ENCODE measurements at regions not wholly inside any gene's neighbourhood (a gene's known extent, or its start where the extent isn't known, plus 50 kb on each side); places are given as distances from the start of the nearest gene placed in this dataset.
A peak's percentile ranks its signal among the peaks of the same experiment; 100 is the strongest.

DNA sequence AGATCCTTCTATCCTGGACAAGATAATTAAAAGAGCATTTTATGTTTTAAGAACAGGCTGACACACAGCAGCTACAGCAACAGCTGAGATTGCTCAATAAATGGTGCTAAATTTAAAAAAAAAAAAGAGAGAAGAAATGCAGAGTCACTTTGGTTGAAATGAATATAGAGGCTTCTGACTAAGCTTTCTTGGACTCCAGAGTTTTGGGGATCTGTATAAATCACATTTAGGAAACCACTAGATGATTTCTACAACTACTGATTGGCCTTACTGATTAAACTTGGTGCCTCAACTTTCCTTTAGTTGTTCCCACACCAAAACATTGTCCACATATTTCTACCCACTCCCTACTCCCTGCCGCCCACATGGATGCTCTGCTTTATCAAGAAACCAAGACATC lies 132.9 kb upstream of the ZBTB20 start:
- TF ChIP-seq, protein P1, sequence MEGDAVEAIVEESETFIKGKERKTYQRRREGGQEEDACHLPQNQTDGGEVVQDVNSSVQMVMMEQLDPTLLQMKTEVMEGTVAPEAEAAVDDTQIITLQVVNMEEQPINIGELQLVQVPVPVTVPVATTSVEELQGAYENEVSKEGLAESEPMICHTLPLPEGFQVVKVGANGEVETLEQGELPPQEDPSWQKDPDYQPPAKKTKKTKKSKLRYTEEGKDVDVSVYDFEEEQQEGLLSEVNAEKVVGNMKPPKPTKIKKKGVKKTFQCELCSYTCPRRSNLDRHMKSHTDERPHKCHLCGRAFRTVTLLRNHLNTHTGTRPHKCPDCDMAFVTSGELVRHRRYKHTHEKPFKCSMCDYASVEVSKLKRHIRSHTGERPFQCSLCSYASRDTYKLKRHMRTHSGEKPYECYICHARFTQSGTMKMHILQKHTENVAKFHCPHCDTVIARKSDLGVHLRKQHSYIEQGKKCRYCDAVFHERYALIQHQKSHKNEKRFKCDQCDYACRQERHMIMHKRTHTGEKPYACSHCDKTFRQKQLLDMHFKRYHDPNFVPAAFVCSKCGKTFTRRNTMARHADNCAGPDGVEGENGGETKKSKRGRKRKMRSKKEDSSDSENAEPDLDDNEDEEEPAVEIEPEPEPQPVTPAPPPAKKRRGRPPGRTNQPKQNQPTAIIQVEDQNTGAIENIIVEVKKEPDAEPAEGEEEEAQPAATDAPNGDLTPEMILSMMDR (IDR thresholded peaks at IDR 0.05; ENCODE audit: low read depth, low read length) = no peak
- Histone ChIP-seq H3K36me3 (no peaks in the 10 kb centered on the region), H3K27me3 (ENCODE audit: insufficient read depth, low read depth, severe bottlenecking) (no peaks in the 10 kb centered on the region), H3K4me3 (ENCODE audit: low read depth, low read length) (no peak overlapping the region), H3K27ac (no peak overlapping the region), H3K9me3 (ENCODE audit: severe bottlenecking) (peaks cover 3% of the 10 kb centered on the region)
- DNase-seq = no peak

DNA sequence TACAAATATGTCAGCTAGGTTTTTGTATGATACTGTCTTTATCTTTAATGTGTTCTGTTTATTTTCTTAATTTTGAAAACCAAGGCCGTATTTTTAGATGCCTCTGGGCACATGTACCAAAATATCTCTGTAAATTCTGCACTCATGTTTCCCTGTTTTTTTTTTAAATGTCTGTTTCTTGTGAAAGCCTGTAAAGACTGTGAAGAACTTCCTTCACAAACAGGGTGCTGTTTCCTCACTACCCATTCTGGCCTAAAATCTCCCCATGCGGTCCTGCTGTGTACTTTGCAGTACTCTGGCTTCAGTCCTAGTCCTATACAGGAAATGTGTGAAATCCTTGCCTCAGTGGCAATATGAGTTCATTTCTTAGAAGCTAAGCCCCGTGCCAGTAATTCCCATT lies 133.4 kb upstream of the ZBTB20 start:
- Histone ChIP-seq H3K4me3 (ENCODE audit: low read depth, low read length) (no peak overlapping the region), H3K36me3 (no peaks in the 10 kb centered on the region), H3K9me3 (ENCODE audit: severe bottlenecking) (peaks cover 3% of the 10 kb centered on the region), H3K27ac (no peak overlapping the region), H3K27me3 (ENCODE audit: insufficient read depth, low read depth, severe bottlenecking) (no peaks in the 10 kb centered on the region)
- no peak for DNase-seq
- TF ChIP-seq, protein P1 (IDR thresholded peaks at IDR 0.05; ENCODE audit: low read depth, low read length) = no peak

DNA sequence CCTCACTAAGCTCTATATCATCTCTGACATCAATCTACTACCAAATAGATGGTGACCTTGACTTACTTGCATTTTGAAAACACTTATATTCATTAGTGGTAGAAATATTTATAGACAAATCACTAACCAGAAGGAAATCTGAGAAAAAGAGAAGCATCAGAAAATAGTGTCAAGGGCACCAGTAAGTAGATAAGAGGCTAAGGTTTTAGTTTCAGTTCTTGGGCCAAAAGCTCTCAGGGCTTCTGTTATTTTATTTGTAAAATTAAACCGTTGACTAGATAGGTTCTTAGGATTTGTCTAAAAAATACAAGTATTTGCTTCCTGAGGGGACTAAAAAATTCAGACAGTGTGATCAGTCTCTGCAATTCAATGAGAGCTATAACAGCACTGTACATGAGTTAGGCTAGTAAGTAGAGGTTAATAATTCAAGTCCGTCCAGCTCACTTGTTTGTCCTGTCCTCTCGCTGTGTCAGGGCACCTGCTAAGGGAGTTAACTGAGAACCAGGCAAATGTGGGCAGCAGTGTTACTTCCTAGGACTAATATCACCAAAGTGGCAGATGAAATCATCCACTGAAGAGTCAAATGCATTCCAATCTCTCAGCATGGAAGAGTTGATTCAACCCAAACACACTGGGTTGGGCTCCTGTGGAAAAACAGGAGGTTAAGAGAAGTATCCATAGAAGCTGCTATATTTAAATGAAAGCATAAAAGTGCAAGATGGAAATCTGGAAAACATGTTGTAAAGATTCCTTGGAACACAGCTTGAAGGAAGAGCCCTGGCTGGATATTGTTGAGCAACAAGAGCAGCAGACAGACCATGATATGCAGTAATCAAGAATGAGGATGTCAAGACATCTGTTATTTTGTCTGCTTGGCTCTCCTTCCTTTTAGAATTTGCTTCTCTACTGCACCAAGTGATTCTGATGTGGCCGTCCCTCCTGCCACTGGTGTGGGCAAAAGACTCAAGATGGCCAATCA lies 134.9 kb upstream of the ZBTB20 start:
- DNase-seq = no peak
- H3K4me3 ChIP-seq (ENCODE audit: low read depth, low read length) = no peak overlapping the region
- H3K9me3 ChIP-seq (ENCODE audit: severe bottlenecking) = peaks cover 3% of the 10 kb centered on the region
- no peaks in the 10 kb centered on the region for H3K27me3 ChIP-seq (ENCODE audit: insufficient read depth, low read depth, severe bottlenecking)
- H3K36me3 ChIP-seq = no peaks in the 10 kb centered on the region
- H3K27ac ChIP-seq = no peak overlapping the region
- TF ChIP-seq, protein P1 (IDR thresholded peaks at IDR 0.05; ENCODE audit: low read depth, low read length) = no peak

DNA sequence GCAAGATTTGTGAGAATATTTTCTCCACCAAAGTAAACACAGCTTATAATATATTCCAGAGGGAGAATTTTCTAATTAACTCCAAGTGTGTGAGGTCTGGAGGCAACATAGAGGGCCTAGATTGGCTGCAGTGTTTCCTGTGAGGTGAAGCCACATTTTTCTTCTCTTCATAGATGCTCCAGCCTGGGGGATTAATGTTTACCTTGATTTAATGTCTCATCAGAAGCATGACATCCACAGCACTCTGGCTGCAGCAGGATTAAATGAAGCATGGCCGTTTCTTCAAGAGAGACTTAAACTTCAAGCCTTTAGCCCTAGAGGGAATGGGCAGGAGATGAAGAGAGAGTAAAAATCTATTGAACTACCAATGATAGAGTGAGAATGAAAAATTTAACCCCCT lies 137.9 kb upstream of the ZBTB20 start:
- no peak overlapping the region for H3K27ac ChIP-seq
- no peaks in the 10 kb centered on the region for H3K9me3 ChIP-seq (ENCODE audit: severe bottlenecking)
- DNase-seq = peak; percentile 38
- H3K27me3 ChIP-seq (ENCODE audit: insufficient read depth, low read depth, severe bottlenecking) = no peaks in the 10 kb centered on the region
- H3K36me3 ChIP-seq = no peaks in the 10 kb centered on the region
- TF ChIP-seq, protein P1 (IDR thresholded peaks at IDR 0.05; ENCODE audit: low read depth, low read length) = no peak
- no peak overlapping the region for H3K4me3 ChIP-seq (ENCODE audit: low read depth, low read length)

DNA sequence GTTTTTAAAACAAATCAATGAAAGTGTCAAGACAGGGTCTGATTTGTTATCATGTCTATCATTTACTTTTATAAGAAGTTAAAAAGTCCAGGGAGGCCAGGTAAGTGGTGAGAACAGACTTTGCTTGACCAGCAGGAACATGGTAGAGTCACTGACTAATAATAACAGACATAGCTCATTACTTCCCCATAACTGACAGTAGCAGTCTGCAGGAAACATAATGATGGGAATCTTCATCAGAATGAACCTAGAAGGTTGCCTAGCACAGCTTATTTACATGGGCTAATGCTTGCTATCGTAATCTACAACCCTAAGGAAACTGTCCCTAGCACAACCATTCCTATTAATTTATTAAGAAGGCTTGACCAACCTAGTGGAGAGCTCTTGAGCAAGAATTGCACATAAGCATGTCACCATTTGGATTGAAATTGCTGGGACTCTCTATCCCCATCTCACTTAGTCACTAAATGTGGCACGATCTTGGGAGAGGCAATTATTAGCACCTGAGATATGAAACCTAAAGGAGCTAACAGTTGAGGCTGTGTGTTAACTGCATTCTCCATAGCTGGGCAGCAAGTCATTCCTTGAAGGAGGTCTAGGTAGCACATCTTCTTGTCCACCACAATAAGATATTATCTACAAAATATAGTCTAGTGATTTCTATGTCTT lies 139.6 kb upstream of the ZBTB20 start:
- no peaks in the 10 kb centered on the region for H3K9me3 ChIP-seq (ENCODE audit: severe bottlenecking)
- H3K27me3 ChIP-seq (ENCODE audit: insufficient read depth, low read depth, severe bottlenecking) = no peaks in the 10 kb centered on the region
- H3K27ac ChIP-seq = no peak overlapping the region
- TF ChIP-seq, protein P1 (IDR thresholded peaks at IDR 0.05; ENCODE audit: low read depth, low read length) = no peak
- no peak overlapping the region for H3K4me3 ChIP-seq (ENCODE audit: low read depth, low read length)
- no peaks in the 10 kb centered on the region for H3K36me3 ChIP-seq
- DNase-seq = no peak
